Right renal cortex interstitium (tissue), 3 donors: ENCODE measurements at regions not wholly inside any gene's neighbourhood (a gene's known extent, or its start where the extent isn't known, plus 50 kb on each side); places are given as distances from the start of the nearest gene placed in this dataset.
"Not testable (repeated sequence)": the region's sequence is repeated elsewhere in the genome, so short reads cannot be mapped to it uniquely, and the experiment has no call there.

Experiments
- DNase-seq, 3 donors: peaks; one replicate each; pipeline ENCODE4 v3.0.0-alpha.2; 2013; ENCODE audit warnings: low read depth in 3 of 3, low spot score in 2 of 3

- DNase-seq: no peak
Measured at GRCh38 chr1:166384948-166385347, 218.1 kb upstream of the FAM78B start.

- DNase-seq: no peak
Measured at GRCh38 chr1:166390366-166391033, 223.7 kb upstream of the FAM78B start.

DNA sequence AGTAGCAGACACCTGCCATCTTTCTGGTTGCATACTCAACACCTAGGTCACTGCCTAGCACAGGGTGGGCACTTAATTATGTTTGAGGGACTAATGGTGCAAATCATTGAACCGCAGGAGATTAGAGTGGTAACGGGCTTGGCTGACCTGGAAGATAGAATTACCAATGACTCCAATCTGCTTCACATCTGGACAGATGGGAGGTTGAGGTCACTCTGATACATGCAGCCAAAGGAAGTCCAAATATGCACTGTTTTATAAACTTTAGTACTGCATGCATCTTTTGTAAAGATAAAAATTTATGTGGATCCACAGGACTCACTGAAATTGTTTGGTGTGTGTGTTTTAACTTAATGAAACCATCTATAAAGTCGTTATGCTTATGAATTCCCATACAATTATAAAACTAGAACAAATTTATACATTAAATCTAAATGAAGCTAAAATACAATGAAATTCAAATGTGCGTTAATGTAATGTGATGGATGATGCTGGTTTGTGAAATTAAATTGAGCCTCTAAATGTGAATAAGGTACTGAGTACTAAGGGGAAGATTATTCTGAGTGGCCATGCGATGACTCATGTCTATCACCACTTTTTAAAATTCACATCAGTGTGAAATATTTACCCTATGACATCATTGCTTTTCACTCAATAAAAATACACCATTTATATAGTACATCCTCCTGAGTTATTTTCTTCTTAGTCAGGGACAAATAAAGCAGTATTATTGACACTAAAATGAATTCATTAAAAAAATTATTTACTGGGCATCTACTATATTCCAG lies 224.7 kb upstream of the FAM78B start:
- no peak for DNase-seq

GRCh38 chr1:166395729-166396128 lies 228.9 kb upstream of the FAM78B start:
- no peak for DNase-seq

GRCh38 chr1:166409253-166410082 lies 242.7 kb upstream of the FAM78B start:
- DNase-seq: peak in 1 of 3 donors; percentile 1

DNA sequence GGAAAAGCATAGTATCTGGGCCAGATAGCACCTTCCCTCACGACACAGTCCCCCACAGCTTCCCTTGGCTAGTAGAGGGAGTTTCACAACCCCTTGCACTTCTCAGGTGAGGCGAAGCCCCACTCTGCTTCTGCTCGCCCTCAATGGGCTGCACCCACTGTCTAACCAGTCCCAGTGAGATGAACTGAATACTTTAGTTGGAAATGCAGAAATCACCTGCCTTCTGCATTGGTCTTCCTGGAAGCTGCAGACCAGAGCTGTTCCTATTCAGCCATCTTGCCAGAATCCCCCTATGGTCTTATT lies 243.2 kb upstream of the FAM78B start:
- DNase-seq: no peak

DNA sequence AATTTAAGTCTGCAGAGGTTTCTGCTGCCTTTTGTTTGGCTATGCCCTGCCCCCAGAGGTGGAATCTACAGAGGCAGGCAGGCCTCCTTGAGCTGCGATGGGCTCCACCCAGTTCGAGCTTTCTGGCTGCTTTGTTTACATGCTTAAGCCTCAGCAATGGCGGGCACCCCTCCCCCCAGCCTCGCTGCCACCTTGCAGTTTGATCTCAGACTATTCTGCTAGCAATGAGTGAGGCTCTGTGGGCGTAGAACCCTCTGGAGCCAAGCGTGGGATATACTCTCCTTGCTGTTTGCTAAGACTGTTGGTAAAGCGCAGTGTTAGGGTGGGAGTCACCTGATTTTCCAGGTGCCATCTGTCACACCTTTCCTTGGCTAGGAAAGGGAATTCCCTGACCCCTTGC lies 250.0 kb upstream of the FAM78B start:
- not testable (repeated sequence) for DNase-seq

GRCh38 chr1:166418344-166418933 lies 251.6 kb upstream of the FAM78B start:
- DNase-seq: no peak

- DNase-seq: not testable (repeated sequence)
Measured at GRCh38 chr1:166422586-166422985, 255.8 kb upstream of the FAM78B start.

DNA sequence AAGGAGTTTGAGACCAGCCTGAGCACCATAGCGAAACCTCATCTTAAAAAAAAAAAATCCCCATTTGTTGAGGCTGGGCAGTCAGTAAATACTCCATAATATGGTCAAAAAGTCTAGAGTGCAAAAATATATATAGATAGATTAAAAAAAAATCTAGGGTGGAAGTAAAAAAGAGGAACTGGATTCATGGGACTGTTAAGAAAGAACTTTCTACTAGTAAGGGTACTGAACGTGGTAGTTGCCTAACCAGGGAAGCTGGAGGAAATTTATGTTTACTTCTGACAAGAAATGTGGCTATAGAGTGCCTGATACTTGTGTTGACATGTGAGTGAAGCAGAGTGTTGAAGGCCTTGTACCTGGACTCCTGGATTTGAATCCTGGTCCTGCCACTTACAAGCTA lies 265.9 kb upstream of the FAM78B start:
- DNase-seq: no peak

GRCh38 chr1:166433404-166434304 lies 266.9 kb upstream of the FAM78B start:
- DNase-seq: peak in 2 of 3 donors; percentile 16 to 17

GRCh38 chr1:166457700-166458099 lies 290.9 kb upstream of the FAM78B start:
- no peak for DNase-seq

DNA sequence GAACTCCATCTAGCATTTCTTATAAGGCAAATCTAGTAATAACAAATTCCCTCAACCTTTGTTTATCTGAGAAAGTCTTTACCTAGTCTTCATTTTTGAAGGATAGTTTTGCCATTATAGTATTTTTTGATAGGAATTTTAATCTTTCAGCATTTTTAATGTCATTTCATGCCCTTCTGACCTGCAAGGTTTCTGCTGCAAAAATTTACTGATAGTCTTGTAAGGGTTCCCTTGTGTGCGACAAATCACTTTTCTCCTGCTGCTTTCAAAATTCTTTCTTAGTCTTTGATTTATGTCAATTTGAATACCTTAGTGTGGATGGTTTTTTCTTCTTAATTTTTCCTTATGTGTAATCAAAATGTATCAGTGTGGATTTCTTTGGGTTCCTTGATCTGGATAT lies 297.5 kb upstream of the FAM78B start:
- DNase-seq: no peak

GRCh38 chr1:166470014-166470413 lies 303.2 kb upstream of the FAM78B start:
- DNase-seq: no peak

GRCh38 chr1:166470441-166470840 lies 303.6 kb upstream of the FAM78B start:
- no peak for DNase-seq

GRCh38 chr1:166471359-166471758 lies 304.6 kb upstream of the FAM78B start:
- DNase-seq: no peak

DNA sequence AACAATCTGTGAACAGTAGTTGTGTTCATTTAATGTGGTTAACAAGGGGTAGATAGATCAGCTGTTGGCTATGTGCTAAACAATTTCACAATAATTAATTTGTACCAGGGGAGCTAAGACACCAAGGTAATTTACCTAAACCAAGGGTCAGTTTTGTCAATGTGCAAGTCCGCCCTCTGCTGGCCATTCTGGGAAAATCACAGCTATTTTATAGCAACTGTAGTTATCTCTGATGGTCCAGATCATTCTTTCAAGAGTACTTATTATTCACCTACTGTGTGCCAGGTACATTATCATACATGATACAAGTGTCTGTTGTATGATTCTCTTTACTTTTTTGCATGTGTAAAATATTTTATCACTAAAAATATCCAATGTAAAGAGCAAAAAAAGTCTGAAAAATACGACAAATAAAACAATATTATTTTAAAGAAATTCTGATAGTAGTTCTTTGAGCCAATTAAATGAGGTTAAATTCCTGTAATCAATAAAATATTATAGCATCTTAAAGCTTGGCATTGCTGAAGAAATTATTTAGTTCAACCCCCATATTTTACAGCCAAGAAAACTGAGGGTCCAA lies 312.3 kb upstream of the FAM78B start:
- DNase-seq: peak in 1 of 3 donors; percentile 9

- no peak for DNase-seq
Measured at GRCh38 chr1:166484471-166484870, 317.7 kb upstream of the FAM78B start.

DNA sequence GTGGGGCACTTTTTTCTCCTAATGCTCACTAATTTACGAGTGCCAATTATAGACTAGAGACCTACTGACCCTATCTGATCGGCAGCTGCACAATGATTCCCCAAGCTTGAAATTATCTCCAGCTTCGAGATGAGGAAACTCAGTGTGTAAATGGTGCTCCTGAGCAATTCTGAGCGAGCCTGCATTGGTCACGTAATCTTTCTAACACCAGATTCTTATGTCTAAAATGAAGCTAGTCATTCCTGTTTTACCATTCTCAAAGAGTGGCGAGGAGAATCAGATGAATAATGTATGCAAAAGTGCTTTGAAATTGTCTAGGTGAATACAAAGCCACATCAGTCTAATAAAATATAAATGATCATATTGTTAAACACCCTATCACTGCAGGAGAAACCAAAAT lies 318.1 kb upstream of the FAM78B start:
- DNase-seq: no peak

GRCh38 chr1:166485620-166486019 lies 318.8 kb upstream of the FAM78B start:
- DNase-seq: no peak
